Keratinocyte (primary cell): ENCODE measurements at regions not wholly inside any gene's neighbourhood (a gene's known extent, or its start where the extent isn't known, plus 50 kb on each side); places are given as distances from the start of the nearest gene placed in this dataset.
"Not testable (repeated sequence)": the region's sequence is repeated elsewhere in the genome, so short reads cannot be mapped to it uniquely, and the experiment has no call there.

Experiments
- DNase-seq: peaks from one replicate; pipeline ENCODE4 v3.0.0-alpha.2; 2011; ENCODE audit warnings: low read depth, missing footprints, low spot score
- FAIRE-seq: peaks from 2 replicates; lab custom pipeline; 2011; peaks lifted over from hg19 to GRCh38; lab: Jason Lieb, UNC
- H2AFZ ChIP-seq: 2 replicates; pipeline ENCODE4 v1.6.0; 2012; ENCODE audit warnings: low read length, control low read depth, inconsistent platforms; ENCODE audit not compliant: control insufficient read depth
- H3K27ac ChIP-seq: 2 replicates; pipeline ENCODE4 v1.5.1; 2011; ENCODE audit warnings: low read length; ENCODE audit not compliant: control insufficient read depth, insufficient read depth
- H3K27me3 ChIP-seq: 3 replicates; pipeline ENCODE4 v1.6.0; 2011; ENCODE audit warnings: low read length; ENCODE audit not compliant: control insufficient read depth, insufficient read depth; ENCODE audit errors: extremely low read depth
- H3K36me3 ChIP-seq, 2 experiments: 2 replicates in 1 of 2; 3 replicates in 1 of 2; pipeline ENCODE4 v1.5.1; 2011; ENCODE audit warnings: low read length in 2 of 2, mild to moderate bottlenecking in 1 of 2; ENCODE audit not compliant: control insufficient read depth in 2 of 2, insufficient read depth in 2 of 2; ENCODE audit errors: extremely low read depth in 1 of 2
- H3K4me1 ChIP-seq: 3 replicates; pipeline ENCODE4 v1.5.1; 2011; ENCODE audit warnings: low read length; ENCODE audit not compliant: control insufficient read depth, insufficient read depth; ENCODE audit errors: extremely low read depth
- H3K4me2 ChIP-seq: 3 replicates; pipeline ENCODE4 v1.6.0; 2011; ENCODE audit warnings: low read depth, low read length; ENCODE audit not compliant: control insufficient read depth, insufficient read depth; ENCODE audit errors: extremely low read depth
- H3K4me3 ChIP-seq, 3 experiments: fragments of 200-600 bp in 1 of 3; sonication (generic) in 1 of 3; 2 replicates in 2 of 3; 3 replicates in 1 of 3; pipeline ENCODE4 v1.5.1; 2011 to 2016; ENCODE audit warnings: low read length in 3 of 3, mild to moderate bottlenecking in 3 of 3, control low read depth in 2 of 3, inconsistent platforms in 1 of 3, low read depth in 1 of 3, mixed read lengths in 1 of 3, mixed run types in 1 of 3, moderate library complexity in 1 of 3; ENCODE audit not compliant: control insufficient read depth in 2 of 3, insufficient read depth in 2 of 3; ENCODE audit errors: extremely low read depth in 1 of 3
- H3K79me2 ChIP-seq: 2 replicates; pipeline ENCODE4 v1.6.0; 2012; ENCODE audit warnings: low read length; ENCODE audit not compliant: control insufficient read depth, insufficient read depth
- H3K9ac ChIP-seq: 3 replicates; pipeline ENCODE4 v1.6.0; 2011; ENCODE audit warnings: low read length; ENCODE audit not compliant: control insufficient read depth, insufficient read depth; ENCODE audit errors: extremely low read depth
- H3K9me1 ChIP-seq: 3 replicates; pipeline ENCODE4 v1.6.0; 2011; ENCODE audit warnings: low read length; ENCODE audit not compliant: control insufficient read depth, insufficient read depth; ENCODE audit errors: extremely low read depth
- H3K9me3 ChIP-seq: 2 replicates; pipeline ENCODE4 v1.5.1; 2012; ENCODE audit warnings: low read depth, low read length; ENCODE audit not compliant: control insufficient read depth
- H4K20me1 ChIP-seq: 3 replicates; pipeline ENCODE4 v1.6.0; 2011; ENCODE audit warnings: low read length; ENCODE audit not compliant: control insufficient read depth, insufficient read depth; ENCODE audit errors: extremely low read depth
- CTCF ChIP-seq, 3 experiments: IDR thresholded peaks in 1 of 3; conservative IDR thresholded peaks in 1 of 3; optimal IDR thresholded peaks in 1 of 3; 2 replicates in 2 of 3; 3 replicates in 1 of 3; pipeline versions ENCODE3 to v1.5.1; 2011; ENCODE audit warnings: low read length in 3 of 3, mild to moderate bottlenecking in 3 of 3, moderate library complexity in 2 of 3, control low read depth in 1 of 3, inconsistent platforms in 1 of 3; ENCODE audit not compliant: insufficient read depth in 2 of 3; ENCODE audit errors: extremely low read depth in 1 of 3
- EZH2 ChIP-seq: IDR thresholded peaks from one replicate; pipeline ENCODE4 v1.6.1; 2012; ENCODE audit warnings: inconsistent platforms, mild to moderate bottlenecking, low read length, moderate library complexity
- dilution Hi-C: fragments of 300-500 bp; cut with MboI; formaldehyde crosslinking; loops from one replicate; pipeline ENCODE4 v1.7.0; 2020; ENCODE audit warnings: low sequenced_read_pairs; ENCODE audit not compliant: extremely low pct_ligation_motif_present

- FAIRE-seq, H3K27me3 ChIP-seq, H4K20me1 ChIP-seq, H3K4me3 ChIP-seq, H3K27ac ChIP-seq, H3K79me2 ChIP-seq, dilution Hi-C loops, H3K4me2 ChIP-seq, H3K36me3 ChIP-seq, H2AFZ ChIP-seq, H3K9ac ChIP-seq, H3K9me3 ChIP-seq, DNase-seq, H3K9me1 ChIP-seq, H3K4me1 ChIP-seq: not testable (repeated sequence)
- peak; percentile 36 to 55 (median 41) for TF ChIP-seq CTCF (optimal IDR thresholded peaks at IDR 0.05 in 1 of 3, IDR thresholded peaks at IDR 0.05 in 1 of 3, conservative IDR thresholded peaks at IDR 0.05 in 1 of 3; ENCODE audit: extremely low read depth in 1 of 3, insufficient read depth in 2 of 3, low read length in 3 of 3)
Observed at GRCh38 chr2:88941178-88941577, 249.7 kb downstream of the RPIA start.

GRCh38 chr2:88942798-88943197 is 251.3 kb downstream of the RPIA start:
- no peak for DNase-seq
- no peaks in the 10 kb centered on the region for H4K20me1 ChIP-seq
- no peaks in the 10 kb centered on the region for H3K4me1 ChIP-seq
- no peaks in the 10 kb centered on the region for H3K9me3 ChIP-seq
- no peak for FAIRE-seq
- H3K27ac ChIP-seq = no peak overlapping the region
- no peak overlapping the region for H3K9ac ChIP-seq
- H3K36me3 ChIP-seq = no peaks in the 10 kb centered on the region
- no peaks in the 10 kb centered on the region for H3K79me2 ChIP-seq
- H3K27me3 ChIP-seq = no peaks in the 10 kb centered on the region
- no peak overlapping the region for H3K4me2 ChIP-seq
- H2AFZ ChIP-seq = no peak overlapping the region
- dilution Hi-C loops = no loop called here
- no peak overlapping the region for H3K4me3 ChIP-seq
- TF ChIP-seq CTCF (optimal IDR thresholded peaks at IDR 0.05 in 1 of 3, IDR thresholded peaks at IDR 0.05 in 1 of 3, conservative IDR thresholded peaks at IDR 0.05 in 1 of 3; ENCODE audit: extremely low read depth in 1 of 3, insufficient read depth in 2 of 3, low read length in 3 of 3) = no peak
- TF ChIP-seq EZH2 = no peak
- no peaks in the 10 kb centered on the region for H3K9me1 ChIP-seq
